H1 (cell line): ENCODE measurements at regions not wholly inside any gene's neighbourhood (a gene's known extent, or its start where the extent isn't known, plus 50 kb on each side); places are given as distances from the start of the nearest gene placed in this dataset.

Source experiments
- CTCF ChIA-PET: fragments of 300-600 bp; sonication (Branson Sonifier 250); formaldehyde crosslinking; loops from one replicate; lab custom pipeline; 2021; ENCODE audit not compliant: partially characterized antibody; lab: Charles Lee
- POLR2A ChIA-PET: fragments of 300-600 bp; sonication (Branson Sonifier 250); formaldehyde crosslinking; loops from one replicate; lab custom pipeline; 2021; ENCODE audit warnings: inconsistent platforms; ENCODE audit not compliant: partially characterized antibody; lab: Charles Lee
- DNase-seq, 2 experiments: peaks; one replicate each; pipeline versions ENCODE4 v3.0.0 to v3.0.0-alpha.2; 2010 to 2022; ENCODE audit warnings: low spot score in 2 of 2, low read depth in 1 of 2, mixed read lengths in 1 of 2
- FAIRE-seq: peaks from 2 replicates; lab custom pipeline; 2011; peaks lifted over from hg19 to GRCh38; lab: Jason Lieb, UNC
- H2AFZ ChIP-seq: 2 replicates; pipeline ENCODE4 v1.8.1; 2012; ENCODE audit warnings: low read length, inconsistent platforms
- H2AK5ac ChIP-seq: 2 replicates; pipeline ENCODE4 v1.6.1; 2013; ENCODE audit warnings: low read depth, low read length
- H2BK120ac ChIP-seq: replicated peaks from 2 replicates; pipeline ENCODE3; 2013; ENCODE audit warnings: low read depth, low read length, inconsistent platforms
- H2BK12ac ChIP-seq: 2 replicates; pipeline ENCODE4 v1.6.1; 2013; ENCODE audit warnings: low read depth, low read length
- H2BK15ac ChIP-seq: 2 replicates; pipeline ENCODE4 v1.6.1; 2013; ENCODE audit warnings: low read length
- H2BK20ac ChIP-seq: 2 replicates; pipeline ENCODE4 v1.6.1; 2013; ENCODE audit warnings: low read length
- H2BK5ac ChIP-seq: 2 replicates; pipeline ENCODE4 v1.6.1; 2013; ENCODE audit warnings: low read depth, low read length
- H3K14ac ChIP-seq: 2 replicates; pipeline ENCODE4 v1.6.1; 2013; ENCODE audit warnings: inconsistent platforms; ENCODE audit not compliant: insufficient read length
- H3K18ac ChIP-seq: 2 replicates; pipeline ENCODE4 v1.6.1; 2013; ENCODE audit warnings: low read length; ENCODE audit errors: extremely low read depth
- H3K23ac ChIP-seq: 2 replicates; pipeline ENCODE4 v1.6.1; 2013; ENCODE audit warnings: inconsistent platforms; ENCODE audit not compliant: insufficient read length
- H3K23me2 ChIP-seq: 2 replicates; pipeline ENCODE4 v1.6.1; 2013; ENCODE audit warnings: low read depth, low read length
- H3K27ac ChIP-seq: 2 replicates; pipeline ENCODE4 v1.6.1; 2011; ENCODE audit warnings: low read depth, low read length, inconsistent platforms
- H3K27me3 ChIP-seq, 4 experiments: replicated peaks in 1 of 4; 1 replicate in 1 of 4; 2 replicates in 3 of 4; pipeline versions ENCODE4 v1.6.1 to v1.8.1; 2011 to 2013; ENCODE audit warnings: low read length in 3 of 4, mild to moderate bottlenecking in 3 of 4, inconsistent platforms in 2 of 4, mixed read lengths in 2 of 4, moderate library complexity in 1 of 4; ENCODE audit not compliant: control insufficient read depth in 3 of 4, insufficient read depth in 3 of 4; ENCODE audit errors: extremely low read depth in 1 of 4
- H3K36me3 ChIP-seq, 4 experiments: 2 replicates each; pipeline versions ENCODE4 v1.6.1 to v1.8.1; 2011 to 2013; ENCODE audit warnings: mild to moderate bottlenecking in 4 of 4, low read length in 3 of 4, moderate library complexity in 2 of 4, control low read depth in 1 of 4, inconsistent platforms in 1 of 4; ENCODE audit not compliant: insufficient read depth in 4 of 4, control insufficient read depth in 2 of 4
- H3K4ac ChIP-seq: replicated peaks from 2 replicates; pipeline ENCODE3; 2013; ENCODE audit warnings: low read length, low read depth, mixed read lengths, inconsistent platforms; ENCODE audit not compliant: insufficient read length
- H3K4me1 ChIP-seq, 4 experiments: replicated peaks in 1 of 4; 1 replicate in 1 of 4; 2 replicates in 3 of 4; pipeline versions ENCODE4 v1.6.1 to v1.8.1; 2011 to 2013; ENCODE audit warnings: low read length in 3 of 4, inconsistent platforms in 2 of 4, mixed read lengths in 1 of 4; ENCODE audit not compliant: insufficient read depth in 4 of 4, control insufficient read depth in 3 of 4
- H3K4me2 ChIP-seq, 2 experiments: 2 replicates each; pipeline versions ENCODE4 v1.6.1 to v1.8.1; 2011 to 2013; ENCODE audit warnings: low read depth in 2 of 2, low read length in 2 of 2, control low read depth in 1 of 2, inconsistent platforms in 1 of 2, mild to moderate bottlenecking in 1 of 2; ENCODE audit not compliant: insufficient read depth in 1 of 2
- H3K4me3 ChIP-seq, 4 experiments: fragments of 200-600, 300-600 bp in 1 of 4; sonication (generic), shearing (Covaris generic), sonication (Bioruptor Twin) in 1 of 4; 2 replicates each; pipeline versions ENCODE4 v1.5.1 to v1.8.1; 2011 to 2016; ENCODE audit warnings: low read length in 4 of 4, low read depth in 3 of 4, control low read depth in 2 of 4, inconsistent platforms in 2 of 4, mild to moderate bottlenecking in 2 of 4, mixed read lengths in 1 of 4, moderate library complexity in 1 of 4; ENCODE audit not compliant: insufficient read depth in 2 of 4; ENCODE audit errors: extremely low read depth in 1 of 4
- H3K56ac ChIP-seq: replicated peaks from 2 replicates; pipeline ENCODE3; 2013; ENCODE audit warnings: low read depth, mild to moderate bottlenecking, mixed read lengths, low read length, inconsistent platforms; ENCODE audit not compliant: insufficient read length
- H3K79me1 ChIP-seq: 2 replicates; pipeline ENCODE4 v1.6.1; 2013; ENCODE audit warnings: low read depth, low read length, control low read depth
- H3K79me2 ChIP-seq, 2 experiments: 2 replicates each; pipeline versions ENCODE4 v1.6.1 to v1.8.1; 2012 to 2013; ENCODE audit warnings: low read length in 2 of 2, mild to moderate bottlenecking in 2 of 2, inconsistent platforms in 1 of 2; ENCODE audit not compliant: insufficient read depth in 2 of 2, control insufficient read depth in 1 of 2
- H3K9ac ChIP-seq, 4 experiments: replicated peaks in 1 of 4; 1 replicate in 1 of 4; 2 replicates in 3 of 4; pipeline versions ENCODE4 v1.6.1 to v1.8.1; 2011 to 2013; ENCODE audit warnings: low read depth in 3 of 4, low read length in 3 of 4, control low read depth in 2 of 4, mild to moderate bottlenecking in 2 of 4, moderate library complexity in 2 of 4, inconsistent platforms in 1 of 4; ENCODE audit errors: extremely low read depth in 1 of 4
- H3K9me3 ChIP-seq, 2 experiments: 2 replicates each; pipeline versions ENCODE4 v1.6.1 to v1.8.1; 2012 to 2013; ENCODE audit warnings: mild to moderate bottlenecking in 2 of 2, moderate library complexity in 2 of 2, control low read depth in 1 of 2, inconsistent platforms in 1 of 2, low read depth in 1 of 2, low read length in 1 of 2, mixed read lengths in 1 of 2; ENCODE audit not compliant: insufficient read depth in 2 of 2
- H4K20me1 ChIP-seq, 2 experiments: replicated peaks in 1 of 2; 2 replicates each; pipeline versions ENCODE3 to v1.8.1; 2011 to 2013; ENCODE audit warnings: inconsistent platforms in 2 of 2, low read length in 2 of 2, mild to moderate bottlenecking in 1 of 2; ENCODE audit not compliant: insufficient read depth in 2 of 2, control insufficient read depth in 1 of 2
- H4K5ac ChIP-seq: 2 replicates; pipeline ENCODE4 v1.6.1; 2013; ENCODE audit warnings: low read length, low read depth, mixed read lengths, inconsistent platforms; ENCODE audit not compliant: insufficient read length
- H4K8ac ChIP-seq: 2 replicates; pipeline ENCODE4 v1.8.0; 2013; ENCODE audit warnings: mild to moderate bottlenecking, moderate library complexity, low read length, inconsistent platforms; ENCODE audit not compliant: insufficient read depth; ENCODE audit errors: extremely low read depth
- H4K91ac ChIP-seq: replicated peaks from 2 replicates; pipeline ENCODE3; 2013; ENCODE audit warnings: low read length, mixed read lengths, inconsistent platforms; ENCODE audit not compliant: insufficient read length
- BCL11A ChIP-seq, 2 experiments: IDR thresholded peaks; one replicate each; pipeline ENCODE4 v1.6.1; 2011; ENCODE audit warnings: low read depth in 2 of 2, low read length in 2 of 2, mild to moderate bottlenecking in 2 of 2
- BRCA1 ChIP-seq: IDR thresholded peaks from 2 replicates; pipeline ENCODE4 v1.6.1; 2012; ENCODE audit warnings: low read depth, low read length, improper control_type of control experiment
- CEBPB ChIP-seq: IDR thresholded peaks from 2 replicates; pipeline ENCODE4 v1.6.1; 2012; ENCODE audit warnings: low read depth, low read length
- CHD1 ChIP-seq: IDR thresholded peaks from 2 replicates; pipeline ENCODE4 v1.6.1; 2012; ENCODE audit warnings: low read depth, low read length, improper control_type of control experiment
- CREB1 ChIP-seq: IDR thresholded peaks from 2 replicates; pipeline ENCODE4 v1.6.1; 2012; ENCODE audit warnings: inconsistent platforms
- CTBP2 ChIP-seq: IDR thresholded peaks from 2 replicates; pipeline ENCODE4 v1.7.0; 2011; ENCODE audit warnings: borderline replicate concordance, mild to moderate bottlenecking, moderate library complexity, mixed read lengths, low read length; ENCODE audit not compliant: insufficient read depth, insufficient read length
- EGR1 ChIP-seq: IDR thresholded peaks from 2 replicates; pipeline ENCODE4 v1.6.1; 2011; ENCODE audit warnings: low read depth, low read length, borderline replicate concordance
- HDAC6 ChIP-seq: IDR thresholded peaks from one replicate; pipeline ENCODE4 v1.7.1; 2012; ENCODE audit warnings: low read depth, mild to moderate bottlenecking, inconsistent platforms, low read length, moderate library complexity
- JUN ChIP-seq: IDR thresholded peaks from 2 replicates; pipeline ENCODE4 v1.6.1; 2011; ENCODE audit warnings: low read depth, mild to moderate bottlenecking, improper control_type of control experiment, low read length
- JUND ChIP-seq: IDR thresholded peaks from 2 replicates; pipeline ENCODE4 v1.6.1; 2011; ENCODE audit warnings: mild to moderate bottlenecking, improper control_type of control experiment, low read length
- POU5F1 ChIP-seq: IDR thresholded peaks from 2 replicates; pipeline ENCODE4 v1.6.1; 2011; ENCODE audit warnings: low read depth, mild to moderate bottlenecking, low read length, moderate library complexity
- RBBP5 ChIP-seq: IDR thresholded peaks from 2 replicates; pipeline ENCODE4 v1.7.1; 2012; ENCODE audit warnings: low read depth, mild to moderate bottlenecking, inconsistent platforms, low read length, moderate library complexity, borderline replicate concordance
- RXRA ChIP-seq: IDR thresholded peaks from 2 replicates; pipeline ENCODE4 v1.6.1; 2011; ENCODE audit warnings: low read depth, mild to moderate bottlenecking, low read length, moderate library complexity; ENCODE audit not compliant: insufficient read depth
- SP4 ChIP-seq: IDR thresholded peaks from 2 replicates; pipeline ENCODE4 v1.6.1; 2012; ENCODE audit warnings: low read length, inconsistent platforms
- TEAD4 ChIP-seq: IDR thresholded peaks from 2 replicates; pipeline ENCODE4 v1.6.1; 2012; ENCODE audit warnings: low read depth, low read length, inconsistent platforms, mixed read lengths
- WGBS, 2 experiments: shearing (Covaris generic) in 1 of 2; methylation state at CpG; one replicate each; pipeline versions ENCODE4 v1.1.6 to v1.1.7; 2013 to 2015; ENCODE audit warnings: low lambda C conversion rate in 2 of 2, mixed read lengths in 2 of 2, inconsistent platforms in 1 of 2, low coverage in 1 of 2, missing lambda C conversion rate in 1 of 2; ENCODE audit not compliant: insufficient replicate concordance in 2 of 2, insufficient coverage in 1 of 2, insufficient read length in 1 of 2; ENCODE audit errors: extremely low coverage in 1 of 2, missing lambda C conversion rate in 1 of 2; 5-methylcytosine and 5-hydroxymethylcytosine counted together

GRCh38 chr16:13306161-13306995, 405.0 kb downstream of the SHISA9 start:
- Histone ChIP-seq H3K4me3 (no peak overlapping the region), H2AFZ (no peak overlapping the region), H3K9ac (no peak overlapping the region), H3K4me2 (no peak overlapping the region), H4K91ac (no peak overlapping the region), H3K4ac (no peak overlapping the region), H3K14ac (no peak overlapping the region), H4K8ac (no peak overlapping the region), H3K23me2 (no peaks in the 10 kb centered on the region), H3K27me3 (no peaks in the 10 kb centered on the region), H2BK20ac (no peak overlapping the region), H2BK15ac (no peak overlapping the region), H3K79me2 (no peaks in the 10 kb centered on the region), H3K27ac (no peak overlapping the region), H2AK5ac (no peak overlapping the region), H3K23ac (no peak overlapping the region), H3K79me1 (no peaks in the 10 kb centered on the region), H4K20me1 (no peaks in the 10 kb centered on the region), H3K18ac (no peak overlapping the region), H3K4me1 (no peaks in the 10 kb centered on the region; a peak in 1 of 7 replicates), H2BK12ac (no peak overlapping the region), H3K9me3 (no peaks in the 10 kb centered on the region), H2BK5ac (no peak overlapping the region), H2BK120ac (no peak overlapping the region), H3K36me3 (no peaks in the 10 kb centered on the region), H3K56ac (no peak overlapping the region), H4K5ac (no peak overlapping the region)
- no peak for DNase-seq
- no peak for FAIRE-seq
- POLR2A ChIA-PET: no interaction called here
- 89% methylated on average over 2 of the region's 2 CpGs; no CpG with 5 or more reads in 1 of the 2 experiments for WGBS, 2 experiments
- CTCF ChIA-PET: no interaction called here
- TF ChIP-seq EGR1 (no peak), HDAC6 (no peak), BRCA1 (no peak), CTBP2 (no peak), CEBPB (no peak), POU5F1 (no peak), CREB1 (no peak), RXRA (no peak), BCL11A (IDR thresholded peaks at IDR 0.05; ENCODE audit: low read depth in 2 of 2, low read length in 2 of 2) (no peak), CHD1 (no peak), JUND (no peak), RBBP5 (no peak), TEAD4 (no peak), SP4 (no peak), JUN (no peak)
